ENCODE measurements at regions not wholly inside any gene's neighbourhood (a gene's known extent, or its start where the extent isn't known, plus 50 kb on each side); places are given as distances from the start of the nearest gene placed in this dataset.
A peak's percentile ranks its signal among the peaks of the same experiment; 100 is the strongest.

DNA sequence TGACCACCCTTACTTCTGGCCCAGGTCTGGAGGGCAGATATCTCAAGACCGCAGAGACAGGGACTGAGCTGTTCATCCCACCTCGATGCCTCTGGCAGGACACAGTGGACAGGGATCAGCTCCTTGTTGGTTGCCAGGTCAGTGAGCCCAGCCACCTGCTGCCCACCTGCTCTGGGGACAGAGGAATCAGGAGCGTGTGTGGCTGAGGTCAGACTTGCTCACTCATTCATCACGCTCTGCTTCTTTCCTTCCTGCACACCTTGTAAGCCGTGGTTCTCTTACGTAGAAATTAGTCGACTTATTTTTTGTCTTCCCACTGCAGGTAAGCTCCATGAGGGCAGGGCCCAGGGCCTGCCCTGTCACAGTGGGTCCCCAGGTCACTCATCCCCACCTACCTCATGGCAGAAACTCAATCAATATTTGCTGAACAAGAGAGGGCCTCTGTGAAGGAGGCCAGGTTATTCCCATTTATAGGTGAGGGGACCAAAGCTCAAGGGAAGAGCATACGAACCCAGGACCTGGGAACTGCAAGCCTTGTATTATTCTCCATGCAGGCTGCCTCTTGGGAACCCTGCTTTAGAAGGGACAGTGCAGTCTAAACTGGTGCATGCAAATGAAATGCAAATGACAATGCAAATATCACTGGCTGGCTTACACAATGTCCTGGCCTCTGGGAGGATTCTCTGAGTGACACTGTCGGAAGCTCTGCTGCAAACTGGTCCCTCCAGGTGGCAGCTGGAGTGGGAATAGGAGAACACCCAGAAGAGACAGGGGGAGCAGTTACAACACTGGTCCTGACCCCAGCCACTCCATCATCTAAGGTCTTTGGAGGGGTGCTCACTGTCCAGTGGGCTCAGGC, 58.4 kb upstream of the PAX7 start:
- DNase-seq = no peak
- TF ChIP-seq POLR2A (IDR thresholded peaks at IDR 0.05; ENCODE audit: low read length) (no peak), GATA1 (IDR thresholded peaks at IDR 0.05; ENCODE audit: low read depth, low read length) (no peak)

- no peak for DNase-seq
- no peak for TF ChIP-seq GATA1 (IDR thresholded peaks at IDR 0.05; ENCODE audit: low read depth, low read length)
- no peak for TF ChIP-seq POLR2A (IDR thresholded peaks at IDR 0.05; ENCODE audit: low read length)
Measured at GRCh38 chr1:18573170-18573569, 57.5 kb upstream of the PAX7 start.

GRCh38 chr1:18574754-18575153, 55.9 kb upstream of the PAX7 start:
- TF ChIP-seq POLR2A (IDR thresholded peaks at IDR 0.05; ENCODE audit: low read length) (no peak), GATA1 (IDR thresholded peaks at IDR 0.05; ENCODE audit: low read depth, low read length) (no peak)
- DNase-seq = no peak

- peak; percentile 37 to 67 for DNase-seq
- no peak for TF ChIP-seq POLR2A (IDR thresholded peaks at IDR 0.05; ENCODE audit: low read length)
- TF ChIP-seq GATA1 (IDR thresholded peaks at IDR 0.05; ENCODE audit: low read depth, low read length) = no peak
Measured at GRCh38 chr1:18575620-18576019, 55.0 kb upstream of the PAX7 start.

DNA sequence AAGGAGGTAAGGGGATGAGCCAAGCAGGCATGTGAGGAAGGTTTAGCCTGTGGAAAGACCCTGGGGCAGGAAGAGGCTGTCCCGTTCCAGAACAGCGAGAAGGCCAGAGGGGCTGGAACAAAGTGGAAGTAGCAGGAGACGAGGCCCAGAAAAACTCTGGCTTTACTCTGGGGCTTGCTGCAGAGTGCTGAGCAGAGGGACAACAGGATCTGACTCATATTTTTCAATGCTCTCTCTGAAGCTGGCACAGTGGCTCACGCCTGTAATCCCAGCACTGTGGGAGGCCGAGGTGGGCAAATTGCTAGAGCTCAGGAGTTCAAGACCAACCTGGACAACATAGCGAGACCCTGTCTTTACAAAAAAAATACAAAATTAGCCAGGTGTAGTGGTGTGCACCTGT, 52.4 kb upstream of the PAX7 start:
- no peak for TF ChIP-seq GATA1 (IDR thresholded peaks at IDR 0.05; ENCODE audit: low read depth, low read length)
- TF ChIP-seq POLR2A (IDR thresholded peaks at IDR 0.05; ENCODE audit: low read length) = no peak
- no peak for DNase-seq

GRCh38 chr1:18579267-18579666, 51.4 kb upstream of the PAX7 start:
- DNase-seq = peak in 1 of 2 experiments; percentile 11

DNA sequence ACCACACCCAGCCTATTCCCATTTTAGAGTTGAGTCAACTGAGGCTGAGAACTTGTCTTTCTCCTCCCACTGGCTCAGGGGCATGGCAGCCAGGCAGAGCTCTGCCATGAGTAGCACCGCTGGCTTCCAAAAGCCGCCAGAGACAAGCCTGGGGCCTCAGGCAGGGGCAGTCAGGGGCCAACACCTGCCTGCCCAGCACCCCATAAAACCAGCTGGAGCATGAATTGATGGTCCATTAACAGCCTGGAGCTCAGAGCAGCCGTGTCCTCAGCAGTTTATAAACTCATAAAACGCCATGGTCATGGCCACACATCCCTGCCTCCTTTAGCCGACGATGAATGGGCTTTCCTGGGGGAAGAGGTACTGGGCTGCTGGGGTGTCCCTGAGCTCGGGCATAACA, 50.6 kb upstream of the PAX7 start:
- DNase-seq = no peak
- no peak for TF ChIP-seq GATA1 (IDR thresholded peaks at IDR 0.05; ENCODE audit: low read depth, low read length)
- no peak for TF ChIP-seq POLR2A (IDR thresholded peaks at IDR 0.05; ENCODE audit: low read length)

DNA sequence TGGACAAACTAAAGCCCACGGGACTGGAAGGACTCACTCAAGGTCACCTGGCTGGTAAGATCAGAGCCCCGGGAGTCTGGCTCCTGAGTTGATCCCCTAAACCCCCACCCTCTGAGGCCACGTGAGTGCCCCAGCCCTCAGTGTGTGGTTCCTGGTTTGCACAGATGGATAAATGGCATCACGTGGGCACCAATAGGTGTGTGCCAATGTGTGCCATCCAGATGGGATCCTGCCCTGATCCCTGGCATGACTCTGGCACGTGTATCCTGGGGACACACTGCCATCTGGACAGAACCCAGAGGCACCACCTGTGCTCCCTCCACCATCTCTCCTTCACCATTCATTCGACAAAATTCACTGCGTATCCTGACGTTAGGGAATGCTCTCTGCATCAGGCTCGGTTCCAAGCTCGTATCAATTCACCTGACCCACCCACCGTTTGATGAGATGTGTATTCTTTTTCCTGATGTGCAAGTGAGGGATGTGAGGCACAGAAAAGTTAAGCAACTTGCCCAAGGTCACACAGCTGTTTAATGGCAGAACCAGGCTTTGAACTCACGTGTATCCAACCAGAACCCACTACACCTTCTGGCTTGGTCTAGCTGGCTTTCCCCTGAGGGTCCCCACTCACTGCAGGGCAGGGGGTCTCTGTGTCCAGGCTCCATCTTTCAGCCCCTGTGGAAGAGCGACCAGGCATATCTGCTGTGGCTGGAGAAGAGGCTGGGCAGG, 49.8 kb upstream of the PAX7 start:
- no peak for DNase-seq
- TF ChIP-seq POLR2A (IDR thresholded peaks at IDR 0.05; ENCODE audit: low read length) (no peak), GATA1 (IDR thresholded peaks at IDR 0.05; ENCODE audit: low read depth, low read length) (no peak)
